Breast epithelium (tissue), 3 donors: ENCODE measurements at regions not wholly inside any gene's neighbourhood (a gene's known extent, or its start where the extent isn't known, plus 50 kb on each side); places are given as distances from the start of the nearest gene placed in this dataset.

Source experiments
- CTCF ChIP-seq, 3 donors: fragments of 450-650 bp; IDR thresholded peaks; one replicate each; pipeline ENCODE4 v1.5.1; 2016 to 2017; ENCODE audit warnings: antibody characterized with exemption in 3 of 3, mild to moderate bottlenecking in 3 of 3, moderate library complexity in 3 of 3
- POLR2A ChIP-seq: fragments of 450-650 bp; IDR thresholded peaks from one replicate; pipeline ENCODE4 v1.6.1; 2016; ENCODE audit warnings: antibody characterized with exemption, mild to moderate bottlenecking, moderate library complexity

- TF ChIP-seq POLR2A (no peak), CTCF (IDR thresholded peaks at IDR 0.05) (no peak)
Measured at GRCh38 chr15:31177951-31178350, 76.4 kb upstream of the TRPM1 start.
